Neural cell (in vitro differentiated cells): ENCODE measurements at regions not wholly inside any gene's neighbourhood (a gene's known extent, or its start where the extent isn't known, plus 50 kb on each side); places are given as distances from the start of the nearest gene placed in this dataset.

Source experiments
- H2AFZ ChIP-seq: fragments of 200-600, 300-800 bp; sonication (generic), shearing (Covaris generic); 2 replicates; pipeline ENCODE4 v1.6.0; 2014; ENCODE audit warnings: low read depth, mild to moderate bottlenecking, antibody characterized with exemption, low read length, moderate library complexity
- H3F3A ChIP-seq: fragments of 200-600 bp; shearing (Covaris generic); 2 replicates; pipeline ENCODE4 v1.6.1; 2016; ENCODE audit warnings: mild to moderate bottlenecking, moderate library complexity, mixed read lengths, antibody characterized with exemption, low read length; ENCODE audit not compliant: insufficient read depth, poor library complexity, severe bottlenecking
- H3K27ac ChIP-seq: fragments of 200-600, 300-800 bp; sonication (generic), shearing (Covaris generic); 2 replicates; pipeline ENCODE4 v1.5.1; 2014; ENCODE audit warnings: mild to moderate bottlenecking, low read length, moderate library complexity
- H3K27me3 ChIP-seq: fragments of 300-800, 200-600 bp; sonication (generic), shearing (Covaris generic); 2 replicates; pipeline ENCODE4 v1.6.0; 2014; ENCODE audit warnings: mild to moderate bottlenecking, low read depth, low read length, moderate library complexity; ENCODE audit not compliant: insufficient read depth
- H3K36me3 ChIP-seq: fragments of 300-800, 200-600 bp; sonication (generic), shearing (Covaris generic); 2 replicates; pipeline ENCODE4 v1.5.1; 2014; ENCODE audit warnings: mild to moderate bottlenecking, antibody characterized with exemption, low read length, moderate library complexity; ENCODE audit not compliant: insufficient read depth
- H3K4me2 ChIP-seq: fragments of 300-800, 200-600 bp; sonication (generic), shearing (Covaris generic); 2 replicates; pipeline ENCODE4 v1.6.0; 2014; ENCODE audit warnings: mild to moderate bottlenecking, low read length
- H3K4me3 ChIP-seq: fragments of 300-800, 200-600 bp; sonication (generic), shearing (Covaris generic); 2 replicates; pipeline ENCODE4 v1.5.1; 2014; ENCODE audit warnings: mild to moderate bottlenecking, low read length, moderate library complexity
- H3K79me2 ChIP-seq: fragments of 200-600 bp; shearing (Covaris generic); replicated peaks from 2 replicates; pipeline ENCODE4 v1.6.0; 2014; ENCODE audit warnings: mild to moderate bottlenecking, low read length, moderate library complexity; ENCODE audit not compliant: insufficient read depth
- H3K9ac ChIP-seq: fragments of 300-800, 200-600 bp; sonication (generic), shearing (Covaris generic); 2 replicates; pipeline ENCODE4 v1.6.1; 2016; ENCODE audit warnings: mild to moderate bottlenecking, low read length, mixed read lengths
- H3K9me2 ChIP-seq: fragments of 200-600 bp; shearing (Covaris generic); 2 replicates; pipeline ENCODE4 v1.6.1; 2016; ENCODE audit warnings: mild to moderate bottlenecking, low read length, mixed read lengths; ENCODE audit not compliant: insufficient read depth
- H3K9me3 ChIP-seq: fragments of 200-600, 300-800 bp; sonication (generic), shearing (Covaris generic); 2 replicates; pipeline ENCODE4 v1.6.1; 2016; ENCODE audit warnings: mild to moderate bottlenecking, mixed run types, low read length, moderate library complexity, mixed read lengths
- H4K20me1 ChIP-seq: fragments of 200-600 bp; shearing (Covaris generic); 2 replicates; pipeline ENCODE4 v1.6.1; 2016; ENCODE audit warnings: mild to moderate bottlenecking, mixed run types; ENCODE audit not compliant: insufficient read depth
- EP300 ChIP-seq: fragments of 450-650 bp; conservative IDR thresholded peaks from 2 replicates; pipeline ENCODE4 v1.6.1; 2014; ENCODE audit warnings: antibody characterized with exemption, mild to moderate bottlenecking, moderate library complexity; ENCODE audit not compliant: poor library complexity, severe bottlenecking
- EZH2 ChIP-seq: fragments of 200-600, 300-800 bp; shearing (Covaris generic), sonication (generic); IDR thresholded peaks from 2 replicates; pipeline ENCODE4 v1.6.1; 2014; ENCODE audit warnings: antibody characterized with exemption, low read length, borderline replicate concordance, mild to moderate bottlenecking; ENCODE audit not compliant: insufficient read depth, poor library complexity, severe bottlenecking
- MXI1 ChIP-seq: fragments of 450-650 bp; conservative IDR thresholded peaks from 2 replicates; pipeline ENCODE4 v1.6.1; 2014; ENCODE audit warnings: antibody characterized with exemption, mild to moderate bottlenecking; ENCODE audit not compliant: poor library complexity, severe bottlenecking
- POLR2AphosphoS5 ChIP-seq: IDR thresholded peaks from 2 replicates; pipeline ENCODE4 v1.6.1; 2012
- RAD21 ChIP-seq: fragments of 450-650 bp; conservative IDR thresholded peaks from 2 replicates; pipeline ENCODE4 v1.6.1; 2014; ENCODE audit warnings: antibody characterized with exemption, mild to moderate bottlenecking, moderate library complexity
- REST ChIP-seq: IDR thresholded peaks from 2 replicates; pipeline ENCODE4 v1.6.1; 2012; ENCODE audit warnings: borderline replicate concordance
- SMC3 ChIP-seq: fragments of 450-650 bp; conservative IDR thresholded peaks from 2 replicates; pipeline ENCODE4 v1.6.1; 2014; ENCODE audit warnings: antibody characterized with exemption, mild to moderate bottlenecking, moderate library complexity; ENCODE audit not compliant: poor library complexity
- TAF1 ChIP-seq: IDR thresholded peaks from 2 replicates; pipeline ENCODE4 v1.6.1; 2012; ENCODE audit warnings: low read depth
- TF ChIP-seq, protein P1 (sequence below): fragments of 450-650 bp; IDR thresholded peaks from 2 replicates; pipeline ENCODE4 v1.5.1; 2014; ENCODE audit warnings: antibody characterized with exemption, mild to moderate bottlenecking, moderate library complexity; ENCODE audit not compliant: poor library complexity, severe bottlenecking

GRCh38 chr3:83251490-83251889 is 1490.0 kb upstream of the GBE1 start:
- H3K27me3 ChIP-seq = no peaks in the 10 kb centered on the region
- H3F3A ChIP-seq = no peaks in the 10 kb centered on the region
- H3K9ac ChIP-seq = no peak overlapping the region
- H3K4me3 ChIP-seq = no peak overlapping the region
- no peaks in the 10 kb centered on the region for H3K9me2 ChIP-seq
- H3K36me3 ChIP-seq = no peaks in the 10 kb centered on the region
- no peaks in the 10 kb centered on the region for H3K79me2 ChIP-seq
- no peak overlapping the region for H3K27ac ChIP-seq
- H4K20me1 ChIP-seq = no peaks in the 10 kb centered on the region
- H3K9me3 ChIP-seq = no peaks in the 10 kb centered on the region
- H3K4me2 ChIP-seq = no peak overlapping the region
- TF ChIP-seq MXI1 (no peak), REST (no peak), EZH2 (no peak), POLR2AphosphoS5 (no peak), RAD21 (no peak), TAF1 (no peak), EP300 (no peak), SMC3 (no peak)
- TF ChIP-seq, protein P1, sequence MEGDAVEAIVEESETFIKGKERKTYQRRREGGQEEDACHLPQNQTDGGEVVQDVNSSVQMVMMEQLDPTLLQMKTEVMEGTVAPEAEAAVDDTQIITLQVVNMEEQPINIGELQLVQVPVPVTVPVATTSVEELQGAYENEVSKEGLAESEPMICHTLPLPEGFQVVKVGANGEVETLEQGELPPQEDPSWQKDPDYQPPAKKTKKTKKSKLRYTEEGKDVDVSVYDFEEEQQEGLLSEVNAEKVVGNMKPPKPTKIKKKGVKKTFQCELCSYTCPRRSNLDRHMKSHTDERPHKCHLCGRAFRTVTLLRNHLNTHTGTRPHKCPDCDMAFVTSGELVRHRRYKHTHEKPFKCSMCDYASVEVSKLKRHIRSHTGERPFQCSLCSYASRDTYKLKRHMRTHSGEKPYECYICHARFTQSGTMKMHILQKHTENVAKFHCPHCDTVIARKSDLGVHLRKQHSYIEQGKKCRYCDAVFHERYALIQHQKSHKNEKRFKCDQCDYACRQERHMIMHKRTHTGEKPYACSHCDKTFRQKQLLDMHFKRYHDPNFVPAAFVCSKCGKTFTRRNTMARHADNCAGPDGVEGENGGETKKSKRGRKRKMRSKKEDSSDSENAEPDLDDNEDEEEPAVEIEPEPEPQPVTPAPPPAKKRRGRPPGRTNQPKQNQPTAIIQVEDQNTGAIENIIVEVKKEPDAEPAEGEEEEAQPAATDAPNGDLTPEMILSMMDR = no peak
- H2AFZ ChIP-seq = no peak overlapping the region

DNA sequence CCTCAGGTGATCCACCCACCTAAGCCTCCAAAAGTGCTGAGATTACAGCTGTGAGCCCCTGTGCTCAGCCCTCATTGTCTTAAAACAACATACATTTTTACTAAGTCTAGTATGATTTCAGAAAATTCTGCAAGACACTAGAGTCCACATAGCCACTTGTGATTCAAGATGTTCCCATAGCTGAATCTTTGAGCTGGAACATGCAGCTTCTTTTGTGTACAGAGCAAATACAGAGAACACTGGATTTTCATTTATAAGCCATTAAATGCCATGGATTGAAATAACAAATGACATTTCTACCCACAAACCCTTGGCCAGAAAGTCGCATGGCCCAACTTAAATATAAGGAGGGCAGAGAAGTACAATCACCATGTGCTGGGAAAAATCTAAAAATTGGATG is 1489.2 kb upstream of the GBE1 start:
- TF ChIP-seq SMC3 (no peak), RAD21 (no peak)
- Histone ChIP-seq H3K27ac (no peak overlapping the region), H3K79me2 (no peaks in the 10 kb centered on the region), H3K9ac (no peak overlapping the region), H3K9me2 (no peaks in the 10 kb centered on the region), H3K27me3 (no peaks in the 10 kb centered on the region), H3K4me3 (no peak overlapping the region), H3F3A (no peaks in the 10 kb centered on the region), H3K9me3 (no peaks in the 10 kb centered on the region), H2AFZ (no peak overlapping the region), H3K4me2 (no peak overlapping the region), H4K20me1 (no peaks in the 10 kb centered on the region), H3K36me3 (no peaks in the 10 kb centered on the region)

DNA sequence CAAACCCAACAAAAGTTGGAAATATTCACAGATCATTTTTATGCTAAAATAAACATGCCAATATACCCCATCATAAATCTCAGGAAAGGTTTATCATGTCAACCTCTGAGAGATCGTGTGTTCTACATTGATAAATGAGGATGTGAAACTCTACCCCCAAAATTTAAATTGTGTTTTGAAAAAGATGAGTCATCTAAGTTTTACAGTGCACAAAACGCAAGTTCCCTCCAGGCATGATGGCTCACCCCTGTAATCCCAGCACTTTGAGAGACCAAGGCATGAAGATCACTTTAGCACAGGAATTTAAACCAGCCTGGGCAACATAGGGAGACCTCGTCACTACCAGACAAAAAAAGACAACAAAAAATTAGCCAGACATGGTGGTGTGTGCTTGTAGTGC is 1487.0 kb upstream of the GBE1 start:
- no peaks in the 10 kb centered on the region for H3K27me3 ChIP-seq
- no peak overlapping the region for H3K27ac ChIP-seq
- no peaks in the 10 kb centered on the region for H4K20me1 ChIP-seq
- no peak for TF ChIP-seq SMC3
- no peak for TF ChIP-seq EZH2
- TF ChIP-seq EP300 = no peak
- no peak for TF ChIP-seq TAF1
- TF ChIP-seq REST = no peak
- no peak for TF ChIP-seq RAD21
- TF ChIP-seq POLR2AphosphoS5 = no peak
- TF ChIP-seq, protein P1 = no peak
- no peak for TF ChIP-seq MXI1
- no peak overlapping the region for H3K4me3 ChIP-seq
- no peaks in the 10 kb centered on the region for H3K9me2 ChIP-seq
- H3F3A ChIP-seq = no peaks in the 10 kb centered on the region
- no peak overlapping the region for H2AFZ ChIP-seq
- no peaks in the 10 kb centered on the region for H3K36me3 ChIP-seq
- H3K4me2 ChIP-seq = no peak overlapping the region
- H3K79me2 ChIP-seq = no peaks in the 10 kb centered on the region
- no peak overlapping the region for H3K9ac ChIP-seq
- no peaks in the 10 kb centered on the region for H3K9me3 ChIP-seq
